ENCODE measurements at regions not wholly inside any gene's neighbourhood (a gene's known extent, or its start where the extent isn't known, plus 50 kb on each side); places are given as distances from the start of the nearest gene placed in this dataset.

GRCh38 chr3:81242871-81243270, 518.6 kb downstream of the GBE1 start:
- TF ChIP-seq KDM1A (IDR thresholded peaks at IDR 0.05; ENCODE audit: low read depth) (no peak), MYC (IDR thresholded peaks at IDR 0.05; ENCODE audit: borderline replicate concordance, low read length) (no peak), CHD2 (IDR thresholded peaks at IDR 0.05; ENCODE audit: low read length, partially characterized antibody) (no peak), CTCF (IDR thresholded peaks at IDR 0.05) (peak; percentile 28; the same call in 2 of the 3 replicates), REST (IDR thresholded peaks at IDR 0.05) (no peak), PBX3 (IDR thresholded peaks at IDR 0.05) (no peak), MAX (IDR thresholded peaks at IDR 0.05) (no peak), HES2 (IDR thresholded peaks at IDR 0.05) (no peak), POLR2A (IDR thresholded peaks at IDR 0.05; ENCODE audit: low read length) (no peak), SMC3 (IDR thresholded peaks at IDR 0.05) (peak; percentile 43), FOSL2 (IDR thresholded peaks at IDR 0.05) (no peak), FOSL2 (CRISPR knock-in tag; IDR thresholded peaks at IDR 0.05) (no peak), POLR2AphosphoS2 (conservative IDR thresholded peaks at IDR 0.05; ENCODE audit: low read length) (no peak), HDAC2 (IDR thresholded peaks at IDR 0.05) (no peak)

Measured in A549 (cell line).